ENCODE measurements at regions not wholly inside any gene's neighbourhood (a gene's known extent, or its start where the extent isn't known, plus 50 kb on each side); places are given as distances from the start of the nearest gene placed in this dataset.

GRCh38 chr18:37958499-37958898 lies 392.9 kb upstream of the CELF4 start:
- Histone ChIP-seq H3K27ac (no peak overlapping the region), H3K36me3 (no peaks in the 10 kb centered on the region), H3K4me1 (no peaks in the 10 kb centered on the region), H3K9me3 (no peaks in the 10 kb centered on the region), H3K4me3 (no peak overlapping the region), H3K27me3 (no peaks in the 10 kb centered on the region)
- no peak for DNase-seq (ENCODE audit: low spot score in 2 of 2)
- TF ChIP-seq EP300 (IDR thresholded peaks at IDR 0.05) (no peak), POLR2A (IDR thresholded peaks at IDR 0.05) (no peak), CTCF (IDR thresholded peaks at IDR 0.05) (no peak)
- 45 to 59% methylated on average over 3 of the region's 3 CpGs for WGBS, 2 donors

GRCh38 chr18:37956902-37957301 lies 391.3 kb upstream of the CELF4 start:
- no peak for DNase-seq (ENCODE audit: low spot score in 2 of 2)
- WGBS, 2 donors = 53 to 64% methylated on average over 4 of the region's 4 CpGs
- Histone ChIP-seq H3K27me3 (no peaks in the 10 kb centered on the region), H3K4me1 (no peaks in the 10 kb centered on the region), H3K36me3 (no peaks in the 10 kb centered on the region), H3K4me3 (no peak overlapping the region), H3K9me3 (no peaks in the 10 kb centered on the region), H3K27ac (no peak overlapping the region)
- TF ChIP-seq CTCF (IDR thresholded peaks at IDR 0.05) (no peak), POLR2A (IDR thresholded peaks at IDR 0.05) (no peak), EP300 (IDR thresholded peaks at IDR 0.05) (no peak)

GRCh38 chr18:37956020-37956419 lies 390.4 kb upstream of the CELF4 start:
- H3K4me3 ChIP-seq = no peak overlapping the region
- H3K27me3 ChIP-seq = no peaks in the 10 kb centered on the region
- H3K36me3 ChIP-seq = no peaks in the 10 kb centered on the region
- no peak overlapping the region for H3K27ac ChIP-seq
- no peak for DNase-seq (ENCODE audit: low spot score in 2 of 2)
- no peaks in the 10 kb centered on the region for H3K4me1 ChIP-seq
- H3K9me3 ChIP-seq = no peaks in the 10 kb centered on the region
- 67 to 71% methylated on average over 2 of the region's 2 CpGs for WGBS, 2 donors
- TF ChIP-seq CTCF (IDR thresholded peaks at IDR 0.05) (no peak), EP300 (IDR thresholded peaks at IDR 0.05) (no peak), POLR2A (IDR thresholded peaks at IDR 0.05) (no peak)

GRCh38 chr18:37955201-37955600 lies 389.6 kb upstream of the CELF4 start:
- Histone ChIP-seq H3K9me3 (no peaks in the 10 kb centered on the region), H3K4me1 (no peaks in the 10 kb centered on the region), H3K27ac (no peak overlapping the region), H3K36me3 (no peaks in the 10 kb centered on the region), H3K4me3 (no peak overlapping the region), H3K27me3 (no peaks in the 10 kb centered on the region)
- TF ChIP-seq CTCF (IDR thresholded peaks at IDR 0.05) (no peak), EP300 (IDR thresholded peaks at IDR 0.05) (no peak), POLR2A (IDR thresholded peaks at IDR 0.05) (no peak)
- 48 to 86% methylated on average over 2 of the region's 2 CpGs for WGBS, 2 donors
- no peak for DNase-seq (ENCODE audit: low spot score in 2 of 2)

DNA sequence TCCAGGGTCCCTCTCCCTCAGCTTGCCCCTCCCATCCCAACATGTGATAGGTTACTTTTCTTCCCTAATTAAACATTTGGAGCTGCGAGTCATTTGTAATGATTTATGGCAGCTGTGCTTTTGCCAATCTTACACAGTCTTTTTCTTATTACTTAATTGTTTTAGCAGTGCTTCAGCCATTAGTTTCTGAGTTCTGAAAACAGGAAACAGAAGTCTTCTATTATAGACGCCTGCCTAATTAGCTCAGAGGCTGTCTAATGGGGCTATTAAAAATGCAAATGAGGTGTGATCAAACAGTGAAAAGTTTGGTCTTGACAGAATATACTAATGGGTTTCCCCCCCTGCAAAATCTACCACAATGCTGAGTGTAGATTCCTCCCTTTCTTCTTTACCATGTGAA lies 388.3 kb upstream of the CELF4 start:
- no peak for TF ChIP-seq POLR2A (IDR thresholded peaks at IDR 0.05)
- TF ChIP-seq EP300 (IDR thresholded peaks at IDR 0.05) = no peak
- no peak for TF ChIP-seq CTCF (IDR thresholded peaks at IDR 0.05)
- 33 to 52% methylated on average over 2 of the region's 2 CpGs for whole genome bisulfite sequencing, 2 donors
- H3K27ac ChIP-seq = no peak overlapping the region
- H3K4me1 ChIP-seq = no peaks in the 10 kb centered on the region
- no peaks in the 10 kb centered on the region for H3K9me3 ChIP-seq
- no peaks in the 10 kb centered on the region for H3K27me3 ChIP-seq
- H3K36me3 ChIP-seq = no peaks in the 10 kb centered on the region
- no peak for DNase-seq (ENCODE audit: low spot score in 2 of 2)
- H3K4me3 ChIP-seq = no peak overlapping the region
